Prostate gland (tissue), 2 donors: ENCODE measurements at regions not wholly inside any gene's neighbourhood (a gene's known extent, or its start where the extent isn't known, plus 50 kb on each side); places are given as distances from the start of the nearest gene placed in this dataset.

Experiments used
- CTCF ChIP-seq, 4 experiments: fragments of 200-600 bp in 2 of 4; fragments of 450-650 bp in 2 of 4; sonication (generic) in 2 of 4; IDR thresholded peaks; 1 replicate in 3 of 4; 2 replicates in 1 of 4; pipeline ENCODE4 v1.5.1; 2016 to 2019; ENCODE audit warnings: antibody characterized with exemption in 4 of 4, mild to moderate bottlenecking in 2 of 4, moderate library complexity in 2 of 4
- POLR2A ChIP-seq: fragments of 450-650 bp; IDR thresholded peaks from one replicate; pipeline ENCODE4 v1.6.1; 2016; ENCODE audit warnings: antibody characterized with exemption, mild to moderate bottlenecking
- POLR2AphosphoS5 ChIP-seq: sonication (generic); formaldehyde crosslinking; IDR thresholded peaks from one replicate; pipeline ENCODE4 v1.6.1; 2017; ENCODE audit warnings: antibody characterized with exemption

- no peak for TF ChIP-seq CTCF (IDR thresholded peaks at IDR 0.05)
- no peak for TF ChIP-seq POLR2AphosphoS5
- TF ChIP-seq POLR2A = no peak
Measured at GRCh38 chr2:51472300-51472699, 440.4 kb upstream of the NRXN1 start.
